AG04450 (cell line): ENCODE measurements at regions not wholly inside any gene's neighbourhood (a gene's known extent, or its start where the extent isn't known, plus 50 kb on each side); places are given as distances from the start of the nearest gene placed in this dataset.

Source experiments
- CTCF ChIA-PET: fragments of 300-600, 350-600 bp; formaldehyde crosslinking; extraction: SDS; loops from one replicate; lab custom pipeline; 2022; ENCODE audit warnings: antibody characterized with exemption, inconsistent platforms; lab: Charles Lee
- POLR2A ChIA-PET: fragments of 350-600 bp; formaldehyde crosslinking; extraction: SDS; loops from one replicate; lab custom pipeline; 2021; ENCODE audit warnings: antibody characterized with exemption, inconsistent platforms; lab: Yijun Ruan, JAX
- DNase-seq: peaks from one replicate; pipeline ENCODE4 v3.0.0-alpha.2; 2011; ENCODE audit warnings: low read depth, low spot score
- H3K27ac ChIP-seq: one replicate; pipeline ENCODE4 v1.5.1; 2012; ENCODE audit warnings: low read depth, low read length, control low read depth
- H3K27me3 ChIP-seq: one replicate; pipeline ENCODE4 v1.6.0; 2012; ENCODE audit warnings: low read length; ENCODE audit not compliant: control insufficient read depth, insufficient read depth
- H3K4me3 ChIP-seq: 2 replicates; pipeline ENCODE4 v1.5.1; 2011; ENCODE audit warnings: mild to moderate bottlenecking, low read depth, low read length, control low read depth
- H3K9me3 ChIP-seq: 2 replicates; pipeline ENCODE4 v1.5.1; 2012; ENCODE audit warnings: low read length; ENCODE audit not compliant: control insufficient read depth, insufficient read depth
- TF ChIP-seq, protein P1 (sequence below): IDR thresholded peaks from 2 replicates; pipeline ENCODE4 v1.5.1; 2011; ENCODE audit warnings: low read depth, low read length, control low read depth, inconsistent platforms

- POLR2A ChIA-PET: no interaction called here
Observed at GRCh38 chr2:65782996-65783650, 350.7 kb upstream of the SPRED2 start.

GRCh38 chr2:65782186-65782585 lies 349.8 kb upstream of the SPRED2 start:
- POLR2A ChIA-PET: no interaction called here
- DNase-seq: no peak
- TF ChIP-seq, protein P1, sequence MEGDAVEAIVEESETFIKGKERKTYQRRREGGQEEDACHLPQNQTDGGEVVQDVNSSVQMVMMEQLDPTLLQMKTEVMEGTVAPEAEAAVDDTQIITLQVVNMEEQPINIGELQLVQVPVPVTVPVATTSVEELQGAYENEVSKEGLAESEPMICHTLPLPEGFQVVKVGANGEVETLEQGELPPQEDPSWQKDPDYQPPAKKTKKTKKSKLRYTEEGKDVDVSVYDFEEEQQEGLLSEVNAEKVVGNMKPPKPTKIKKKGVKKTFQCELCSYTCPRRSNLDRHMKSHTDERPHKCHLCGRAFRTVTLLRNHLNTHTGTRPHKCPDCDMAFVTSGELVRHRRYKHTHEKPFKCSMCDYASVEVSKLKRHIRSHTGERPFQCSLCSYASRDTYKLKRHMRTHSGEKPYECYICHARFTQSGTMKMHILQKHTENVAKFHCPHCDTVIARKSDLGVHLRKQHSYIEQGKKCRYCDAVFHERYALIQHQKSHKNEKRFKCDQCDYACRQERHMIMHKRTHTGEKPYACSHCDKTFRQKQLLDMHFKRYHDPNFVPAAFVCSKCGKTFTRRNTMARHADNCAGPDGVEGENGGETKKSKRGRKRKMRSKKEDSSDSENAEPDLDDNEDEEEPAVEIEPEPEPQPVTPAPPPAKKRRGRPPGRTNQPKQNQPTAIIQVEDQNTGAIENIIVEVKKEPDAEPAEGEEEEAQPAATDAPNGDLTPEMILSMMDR: no peak
- Histone ChIP-seq H3K9me3 (no peaks in the 10 kb centered on the region), H3K27ac (no peak overlapping the region), H3K27me3 (peaks cover 2% of the 10 kb centered on the region), H3K4me3 (no peak overlapping the region)
- CTCF ChIA-PET: interaction anchor here (1.3 kb wide), 1 partner anchor 142 kb away, joined by 4 read pairs; no protein-coding TSS in a partner anchor

More at GRCh38 chr2:65782996-65783650, 350.7 kb upstream of the SPRED2 start:
- DNase-seq: no peak
- H3K4me3 ChIP-seq: no peak overlapping the region
- H3K27me3 ChIP-seq: no peaks in the 10 kb centered on the region
- no peaks in the 10 kb centered on the region for H3K9me3 ChIP-seq
- CTCF ChIA-PET: interaction anchor here (1.3 kb wide), 1 partner anchor 143 kb away, joined by 4 read pairs; no protein-coding TSS in a partner anchor
- no peak overlapping the region for H3K27ac ChIP-seq
- TF ChIP-seq, protein P1: no peak

- POLR2A ChIA-PET: no interaction called here
- CTCF ChIA-PET: interaction anchor here (1.3 kb wide), 1 partner anchor 141 kb away, joined by 4 read pairs; no protein-coding TSS in a partner anchor
- no peaks in the 10 kb centered on the region for H3K9me3 ChIP-seq
- no peak overlapping the region for H3K4me3 ChIP-seq
- DNase-seq: no peak
- peaks cover 2% of the 10 kb centered on the region for H3K27me3 ChIP-seq
- TF ChIP-seq, protein P1: no peak
- no peak overlapping the region for H3K27ac ChIP-seq
Observed at GRCh38 chr2:65781756-65782155, 349.4 kb upstream of the SPRED2 start.

DNA sequence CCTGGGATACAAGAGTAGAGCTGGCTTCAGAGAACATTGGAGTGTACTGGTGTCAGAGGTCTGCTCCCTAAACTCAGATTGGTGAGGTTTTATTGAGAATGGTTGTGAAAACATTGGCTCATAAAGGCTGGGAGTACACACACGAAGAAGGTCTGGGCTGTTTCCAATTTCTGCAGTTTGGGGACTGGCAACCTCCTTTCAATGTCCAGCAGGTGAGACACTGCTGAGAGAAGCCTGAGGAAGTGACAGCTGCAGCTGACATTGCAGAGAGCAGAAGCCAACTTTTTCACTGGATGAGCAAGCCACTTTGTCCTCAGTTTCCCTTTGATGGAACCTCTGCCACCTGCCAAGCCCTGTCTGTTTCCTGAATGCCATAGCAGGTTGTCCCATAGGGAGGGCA lies 346.6 kb upstream of the SPRED2 start:
- POLR2A ChIA-PET: no interaction called here
- CTCF ChIA-PET: interaction anchor here (0.6 kb wide), 1 partner anchor 18 kb away, joined by 3 read pairs; no protein-coding TSS in a partner anchor
- DNase-seq: no peak
- Histone ChIP-seq H3K27ac (no peak overlapping the region), H3K4me3 (no peak overlapping the region), H3K27me3 (peaks cover 4% of the 10 kb centered on the region), H3K9me3 (no peaks in the 10 kb centered on the region)
- TF ChIP-seq, protein P1: no peak

DNA sequence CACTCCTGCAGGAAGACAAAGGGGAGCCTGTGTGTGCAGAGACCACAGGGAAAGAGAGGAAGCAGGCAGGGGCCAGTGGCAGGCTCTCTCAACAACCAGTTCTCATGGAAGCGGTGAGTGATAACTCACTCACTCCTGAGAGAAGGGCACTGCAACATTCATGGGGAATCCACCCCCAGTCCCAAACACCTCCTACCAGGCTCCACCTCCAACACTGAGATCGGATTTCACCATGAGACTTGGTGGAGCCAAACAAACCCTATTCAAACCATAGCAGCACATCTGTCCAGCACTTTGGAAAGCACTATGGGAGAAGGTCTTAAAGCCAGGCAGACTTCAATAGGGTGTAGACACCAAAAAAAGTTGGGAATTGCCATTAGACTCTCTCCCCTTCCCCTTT lies 345.7 kb upstream of the SPRED2 start:
- TF ChIP-seq, protein P1: no peak
- Histone ChIP-seq H3K9me3 (no peaks in the 10 kb centered on the region), H3K27me3 (peaks cover 4% of the 10 kb centered on the region), H3K27ac (no peak overlapping the region), H3K4me3 (no peak overlapping the region)
- DNase-seq: no peak
- ChIA-PET POLR2A (no interaction called here), CTCF (no interaction called here)
